ENCODE measurements at regions not wholly inside any gene's neighbourhood (a gene's known extent, or its start where the extent isn't known, plus 50 kb on each side); places are given as distances from the start of the nearest gene placed in this dataset.
"Not testable (repeated sequence)": the region's sequence is repeated elsewhere in the genome, so short reads cannot be mapped to it uniquely, and the experiment has no call there.

DNA sequence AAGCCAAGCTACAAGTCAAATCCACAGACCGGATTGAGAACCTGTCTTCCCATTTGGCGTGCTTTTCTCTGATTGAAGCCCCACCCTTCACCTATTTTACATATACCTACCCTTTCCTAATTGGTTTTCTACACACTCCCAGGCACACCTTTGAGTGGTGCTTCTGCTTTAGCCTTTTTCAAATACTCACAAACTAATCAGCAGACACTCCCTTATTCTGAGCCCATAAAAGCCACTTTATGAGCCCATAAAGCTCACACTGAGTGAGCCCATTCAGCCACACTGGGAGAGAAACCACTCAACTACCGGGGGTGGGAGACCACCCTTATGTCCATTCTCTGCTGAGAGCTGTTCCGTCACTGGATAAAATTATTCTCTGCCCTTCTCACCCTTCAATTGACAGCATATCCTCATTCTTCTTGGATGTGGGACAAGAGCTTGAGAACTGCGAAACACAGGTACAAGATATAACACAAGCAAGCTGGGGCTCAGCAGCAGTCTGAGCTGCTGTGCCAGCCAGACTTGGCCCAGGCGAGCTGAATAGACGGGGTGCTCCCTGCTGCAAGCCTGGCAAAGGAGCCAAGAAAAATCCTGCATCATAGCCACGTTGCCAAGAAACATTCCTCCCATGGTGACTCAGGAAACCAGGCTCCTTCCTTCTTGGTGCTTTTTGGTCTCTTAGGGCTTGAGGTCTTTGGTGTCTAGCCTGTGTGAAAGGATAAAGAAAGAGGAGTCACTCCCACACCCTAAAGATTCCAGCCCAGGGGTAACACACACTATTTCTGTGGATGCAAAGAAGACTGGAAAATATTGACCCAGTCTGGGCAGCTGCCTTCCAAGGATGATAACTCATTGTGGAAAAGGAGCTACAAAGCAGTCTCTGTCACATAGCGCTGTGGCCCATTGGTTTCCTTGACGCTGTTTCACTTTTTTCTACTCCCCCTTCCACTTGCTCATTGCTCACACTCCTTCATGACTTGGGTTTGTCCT lies 609.7 kb downstream of the MCTP2 start:
- DNase-seq (ENCODE audit: low read depth in 3 of 3, low spot score in 1 of 3) = no peak

DNA sequence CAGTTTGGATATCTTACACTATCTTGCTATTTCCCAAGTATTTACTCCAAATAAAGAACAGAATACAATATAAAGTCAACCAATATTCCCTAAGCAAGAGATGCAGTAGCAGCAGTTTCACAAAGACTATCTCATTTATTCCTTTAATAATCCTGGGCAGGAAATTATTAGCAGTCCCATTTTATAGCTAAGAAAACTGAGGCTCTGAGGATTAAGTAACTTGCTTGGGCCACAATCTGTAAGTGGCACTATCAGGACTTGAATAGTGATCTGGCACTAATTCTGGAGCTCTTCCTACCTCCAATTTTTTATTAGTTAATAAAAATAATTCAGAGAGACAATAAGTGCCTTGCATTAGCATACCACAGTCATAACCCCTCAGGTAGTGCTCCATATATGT lies 611.7 kb downstream of the MCTP2 start:
- no peak for DNase-seq (ENCODE audit: low read depth in 3 of 3, low spot score in 1 of 3)

DNA sequence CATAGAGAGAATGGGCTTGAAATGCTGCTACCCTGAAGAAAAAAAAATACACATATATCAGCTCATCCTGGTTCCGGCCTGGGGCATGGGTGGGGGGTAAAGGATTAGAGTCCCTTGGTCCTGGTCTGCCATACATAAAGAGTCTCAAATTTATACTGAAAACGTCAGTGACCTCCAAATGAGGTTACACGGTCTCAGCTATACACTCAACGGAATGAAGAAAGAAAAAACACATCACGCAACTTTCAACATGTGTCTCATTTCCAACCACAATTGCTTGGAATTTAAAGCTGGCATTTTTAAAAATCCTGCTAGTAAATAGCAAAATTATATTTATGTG lies 612.8 kb downstream of the MCTP2 start:
- DNase-seq (ENCODE audit: low read depth in 3 of 3, low spot score in 1 of 3) = no peak

DNA sequence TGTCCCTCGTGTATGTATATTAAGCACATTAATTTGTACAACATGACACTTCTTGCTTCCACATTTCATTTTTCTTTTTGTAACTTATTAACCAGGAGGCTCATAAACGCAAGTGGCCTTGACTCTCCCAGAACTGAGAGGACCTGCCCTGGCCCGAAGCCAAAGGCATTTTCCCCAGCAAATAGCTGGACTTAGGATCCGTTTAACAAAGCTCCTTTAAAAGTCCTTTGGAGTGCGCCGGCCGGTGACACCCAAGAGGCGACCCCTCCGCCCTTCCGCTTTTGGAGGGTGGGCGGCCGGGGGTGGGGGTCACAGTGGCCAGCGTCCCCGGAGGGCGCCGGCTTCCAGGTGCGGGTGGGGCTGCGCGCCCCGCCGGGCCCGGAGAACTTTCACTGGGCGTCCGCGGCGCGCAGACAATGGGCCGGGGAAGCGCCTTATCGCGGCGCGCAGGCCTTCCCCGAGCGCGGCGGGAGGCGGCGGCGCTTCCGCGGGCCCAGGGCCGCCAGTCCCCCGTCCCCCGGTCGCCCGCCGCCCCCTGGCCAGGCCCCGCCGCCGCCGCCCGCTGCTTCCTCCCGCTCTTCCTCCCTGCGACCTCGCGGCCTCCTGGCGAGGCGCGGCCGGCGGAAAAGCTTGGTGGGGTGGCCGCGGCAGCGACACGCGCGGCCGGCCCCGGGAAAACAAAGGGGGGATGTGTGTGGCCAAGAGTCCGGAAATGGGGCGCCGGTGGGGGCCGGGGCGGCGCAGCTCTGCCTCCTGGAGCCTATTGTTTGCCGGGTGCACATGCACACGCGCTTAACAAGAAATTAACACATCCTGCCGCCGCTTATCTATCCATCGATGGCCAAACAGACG lies 613.4 kb downstream of the MCTP2 start:
- no peak for DNase-seq (ENCODE audit: low read depth in 3 of 3, low spot score in 1 of 3)

DNA sequence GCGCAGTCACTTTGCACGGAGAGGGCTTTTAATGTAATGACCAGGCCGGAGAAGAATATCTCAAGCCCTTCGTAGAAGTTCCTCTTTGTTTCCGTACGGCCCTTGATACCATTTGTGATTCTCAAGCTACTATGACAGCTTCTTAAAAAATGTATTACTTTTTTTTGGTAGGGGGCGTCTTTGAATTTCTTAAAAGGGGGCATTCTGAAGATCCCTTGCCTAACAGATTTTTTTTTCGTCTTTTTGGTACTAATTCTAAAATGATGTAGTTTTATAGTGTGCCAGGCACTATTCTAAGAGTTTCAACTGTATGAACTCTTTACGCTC lies 614.0 kb downstream of the MCTP2 start:
- DNase-seq (ENCODE audit: low read depth in 3 of 3, low spot score in 1 of 3) = no peak

DNA sequence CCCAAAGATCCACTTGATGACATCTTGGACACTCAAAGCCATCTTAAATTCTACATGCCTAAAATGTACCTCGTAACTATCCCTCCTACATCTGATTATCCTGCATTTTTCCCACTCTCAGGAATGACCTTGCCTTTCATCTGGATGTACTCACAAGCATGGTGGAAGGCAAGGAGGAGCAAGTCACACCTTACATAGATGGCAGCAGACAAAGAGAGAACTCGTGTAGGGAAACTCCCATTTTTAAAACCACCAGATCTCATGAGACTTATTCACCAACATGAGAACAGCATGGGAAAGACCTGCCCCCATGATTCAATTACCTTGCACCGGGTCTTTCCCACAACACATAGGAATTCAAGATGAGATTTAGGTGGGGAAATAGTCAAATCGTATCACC lies 616.0 kb downstream of the MCTP2 start:
- DNase-seq (ENCODE audit: low read depth in 3 of 3, low spot score in 1 of 3) = no peak

DNA sequence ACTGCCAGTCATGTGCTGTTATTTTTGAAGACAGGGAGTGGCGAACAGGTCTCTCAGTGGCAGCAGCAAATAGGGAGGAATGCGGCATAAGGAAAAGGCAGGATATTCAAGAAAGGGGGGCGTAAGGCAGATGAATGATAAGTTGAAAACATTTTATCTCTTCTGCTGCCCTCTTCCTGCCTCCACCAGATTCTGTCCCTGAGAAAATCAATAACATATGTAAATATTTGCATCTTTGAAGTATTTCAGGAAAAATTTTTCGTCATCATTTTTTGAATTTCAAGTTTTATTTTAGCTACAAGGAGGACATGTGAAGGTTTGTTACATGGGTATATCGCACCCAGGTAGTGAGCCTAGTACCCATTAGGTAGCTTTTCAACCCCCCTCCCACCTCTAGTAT lies 616.7 kb downstream of the MCTP2 start:
- DNase-seq (ENCODE audit: low read depth in 3 of 3, low spot score in 1 of 3) = no peak

DNA sequence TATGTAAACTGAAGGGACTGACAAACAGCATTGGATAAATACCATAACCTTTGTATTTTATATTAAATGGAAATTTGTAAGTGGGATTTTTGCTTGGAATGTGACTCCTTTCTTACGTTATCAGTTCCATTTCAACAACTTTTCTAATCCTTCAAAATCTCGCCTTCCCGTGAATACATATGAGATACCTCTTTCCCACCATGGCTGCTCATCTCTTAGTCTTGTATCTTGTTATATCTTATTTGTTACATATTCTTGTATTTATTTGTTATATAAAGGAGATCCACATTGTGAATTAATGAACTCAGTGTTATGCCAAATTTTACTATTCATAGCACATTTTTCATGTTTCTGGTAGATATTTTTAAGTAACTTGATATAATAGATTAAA lies 623.7 kb downstream of the MCTP2 start:
- DNase-seq (ENCODE audit: low read depth in 3 of 3, low spot score in 1 of 3) = no peak

DNA sequence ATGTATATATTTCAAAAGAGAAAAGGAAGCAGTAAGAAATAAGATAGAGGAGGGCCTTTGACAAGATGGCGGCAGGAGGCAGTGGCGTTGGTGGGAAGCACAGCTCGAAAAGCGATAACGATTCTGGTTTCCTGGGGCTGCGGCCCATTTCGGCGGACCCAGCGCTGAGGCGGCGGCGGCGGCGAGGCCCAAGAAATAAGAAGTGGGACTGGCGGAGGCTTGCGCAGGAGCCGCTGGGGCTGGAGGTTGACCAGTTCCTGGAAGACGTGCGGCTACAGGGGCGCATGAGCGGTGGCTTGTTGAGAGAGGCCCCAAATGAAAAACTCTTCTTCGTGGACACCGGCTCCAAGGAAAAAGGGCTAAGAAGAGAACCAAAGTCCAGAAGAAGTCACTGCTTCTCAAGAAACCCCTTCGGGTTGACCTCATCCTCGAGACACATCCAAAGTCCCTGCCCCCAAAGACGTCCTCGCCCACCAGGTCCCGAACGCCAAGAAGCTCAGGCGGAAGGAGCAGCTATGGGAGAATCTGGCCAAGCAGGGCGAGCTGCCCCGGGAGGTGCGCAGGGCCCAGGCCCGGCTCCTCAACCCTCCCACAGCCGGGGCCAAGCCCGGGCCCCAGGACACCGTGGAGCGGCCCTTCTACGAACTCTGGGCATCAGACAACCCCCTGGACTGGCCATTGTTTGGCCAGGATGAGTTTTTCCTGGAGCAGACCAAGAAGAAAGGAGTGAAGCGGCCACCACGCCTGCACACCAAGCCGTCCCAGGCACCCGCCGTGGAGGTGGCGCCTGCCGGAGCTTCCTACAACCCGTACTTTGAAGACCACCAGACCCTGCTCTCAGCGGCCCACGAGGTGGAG lies 624.3 kb downstream of the MCTP2 start:
- DNase-seq (ENCODE audit: low read depth in 3 of 3, low spot score in 1 of 3) = no peak

DNA sequence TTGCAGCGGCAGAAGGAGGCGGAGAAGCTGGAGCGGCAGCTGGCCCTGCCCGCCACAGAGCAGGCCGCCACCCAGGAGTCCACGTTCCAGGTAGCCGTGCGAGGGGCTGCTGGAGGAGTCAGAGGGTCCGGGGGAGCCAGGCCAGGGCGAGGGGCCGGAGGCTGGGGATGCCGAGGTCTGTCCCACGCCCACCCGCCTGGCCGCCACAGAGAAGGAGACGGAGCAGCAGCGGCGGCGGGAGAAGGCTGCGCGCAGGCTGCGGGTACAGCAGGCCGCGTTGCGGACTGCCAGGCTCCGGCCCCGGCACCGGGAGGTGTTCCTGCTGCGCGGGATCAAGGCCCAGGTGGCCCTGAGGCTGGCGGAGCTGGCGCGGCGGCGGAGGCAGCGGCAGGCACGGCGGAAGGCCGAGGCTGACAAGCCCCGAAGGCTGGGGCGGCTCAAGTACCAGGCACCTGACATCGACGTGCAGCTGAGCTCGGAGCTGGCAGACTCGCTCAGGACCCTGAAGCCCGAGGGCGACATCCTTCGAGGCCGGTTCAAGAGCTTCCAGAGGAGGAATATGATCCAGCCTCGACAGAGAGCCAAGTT lies 625.0 kb downstream of the MCTP2 start:
- no peak for DNase-seq (ENCODE audit: low read depth in 3 of 3, low spot score in 1 of 3)

DNA sequence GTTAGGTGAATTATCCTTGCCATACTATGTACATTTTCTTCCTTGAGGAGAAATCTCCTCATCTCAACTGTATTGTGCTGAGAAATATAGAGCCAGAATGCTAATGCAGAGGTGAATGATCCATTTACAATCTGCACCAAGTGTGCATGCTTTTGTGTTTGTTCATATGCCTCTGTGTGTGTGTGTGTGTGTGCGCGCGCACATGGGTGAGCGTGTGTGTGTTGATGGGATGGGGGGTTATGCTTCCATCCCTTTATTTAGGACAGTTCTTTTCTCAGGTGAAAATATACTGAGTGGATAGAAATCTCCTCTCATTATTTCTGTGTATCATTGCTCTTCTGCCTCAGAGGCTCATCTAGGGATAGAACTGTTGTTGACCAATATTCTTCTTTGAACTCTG lies 626.1 kb downstream of the MCTP2 start:
- DNase-seq (ENCODE audit: low read depth in 3 of 3, low spot score in 1 of 3) = no peak

DNA sequence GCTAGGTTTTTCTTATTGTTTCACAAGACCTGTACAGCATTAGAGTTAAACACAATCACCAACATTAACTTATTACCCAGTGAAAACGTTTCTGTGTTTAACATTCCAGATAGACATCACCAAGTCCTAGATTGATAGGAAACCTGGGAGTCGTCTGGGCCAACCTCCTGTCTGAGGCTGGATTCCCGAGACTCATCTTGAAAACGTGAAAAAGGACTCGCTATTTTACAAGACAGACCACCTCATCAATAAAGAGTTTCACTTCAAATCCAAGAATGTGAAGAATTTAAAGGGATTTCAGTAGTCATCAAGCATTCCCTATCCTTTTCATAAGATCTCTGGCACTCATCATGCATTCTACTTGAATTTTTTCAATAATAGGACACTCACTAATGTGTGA lies 626.6 kb downstream of the MCTP2 start:
- DNase-seq (ENCODE audit: low read depth in 3 of 3, low spot score in 1 of 3) = no peak

DNA sequence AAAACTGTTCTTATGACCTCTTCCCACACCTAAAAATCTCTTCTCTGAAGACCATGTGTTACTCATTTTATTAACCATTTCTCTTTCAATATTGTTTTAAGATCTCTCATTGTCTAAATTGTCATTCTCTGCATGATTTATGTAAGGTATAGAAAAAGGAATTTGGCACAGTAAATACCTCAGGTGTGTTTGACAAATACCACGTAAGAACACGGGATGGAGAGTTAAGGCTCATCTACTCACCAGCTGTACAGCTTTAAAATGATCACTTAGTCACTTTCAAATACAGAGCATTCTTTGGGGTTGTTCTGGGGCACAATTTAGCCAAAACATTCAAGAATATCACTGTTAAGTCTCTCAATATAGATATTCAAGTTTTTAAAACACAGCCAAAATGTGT lies 627.1 kb downstream of the MCTP2 start:
- no peak for DNase-seq (ENCODE audit: low read depth in 3 of 3, low spot score in 1 of 3)

DNA sequence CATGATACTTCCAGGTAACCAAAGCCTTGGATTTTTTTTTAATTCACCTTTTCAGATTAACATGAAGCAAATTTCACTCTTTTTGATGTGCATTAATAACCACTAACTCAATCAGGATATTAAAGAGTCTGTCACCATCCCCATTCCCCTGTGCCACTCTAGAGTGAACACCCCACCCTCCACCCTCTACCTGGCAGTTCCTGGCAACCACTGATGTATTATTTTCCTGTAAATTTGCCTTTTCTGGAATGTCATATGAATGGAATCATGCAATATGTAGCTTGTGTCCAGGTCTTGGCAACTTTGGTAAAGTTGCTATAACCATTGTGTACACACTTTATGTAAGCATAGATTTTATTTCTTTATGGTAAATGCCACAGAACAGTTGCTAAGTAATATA lies 627.6 kb downstream of the MCTP2 start:
- no peak for DNase-seq (ENCODE audit: low read depth in 3 of 3, low spot score in 1 of 3)

DNA sequence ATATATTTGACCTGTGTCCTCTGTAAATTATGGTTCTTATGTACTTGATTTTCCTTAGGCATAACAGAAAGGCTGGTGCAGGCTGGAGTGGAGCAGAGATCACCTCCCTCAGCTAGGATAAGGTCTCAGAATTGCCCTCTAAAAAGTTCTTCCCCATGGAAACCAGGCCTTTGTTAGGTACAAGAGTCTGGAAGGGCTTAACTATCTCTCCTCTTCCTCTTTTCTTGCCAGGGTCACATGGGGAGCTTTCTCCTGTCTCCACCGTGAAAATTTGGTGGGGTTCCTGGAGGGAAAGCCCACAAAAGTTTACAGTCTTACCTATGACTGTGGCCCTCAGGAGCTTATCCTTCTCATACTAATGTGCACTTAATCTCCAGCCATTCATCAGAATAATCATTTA lies 633.2 kb downstream of the MCTP2 start:
- DNase-seq (ENCODE audit: low read depth in 3 of 3, low spot score in 1 of 3) = no peak

DNA sequence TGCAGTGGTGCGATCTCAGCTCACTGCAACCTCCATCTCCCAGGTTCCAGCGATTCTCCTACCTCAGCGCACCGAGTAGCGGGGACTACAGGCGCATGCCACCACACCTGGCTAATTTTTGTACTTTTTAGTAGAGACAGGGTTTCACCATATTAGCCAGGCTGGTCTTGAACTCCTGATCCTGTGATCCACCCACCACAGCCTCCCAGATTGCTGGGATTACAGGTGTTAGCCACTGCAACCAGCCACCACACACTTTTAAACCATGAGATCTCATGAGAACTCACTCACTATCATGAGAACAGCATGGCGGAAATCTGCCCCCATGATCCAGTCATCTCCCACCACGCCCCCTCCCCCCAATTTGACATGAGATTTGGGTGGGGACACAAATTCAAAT lies 636.9 kb downstream of the MCTP2 start:
- not testable (repeated sequence) for DNase-seq (ENCODE audit: low read depth in 3 of 3, low spot score in 1 of 3)

DNA sequence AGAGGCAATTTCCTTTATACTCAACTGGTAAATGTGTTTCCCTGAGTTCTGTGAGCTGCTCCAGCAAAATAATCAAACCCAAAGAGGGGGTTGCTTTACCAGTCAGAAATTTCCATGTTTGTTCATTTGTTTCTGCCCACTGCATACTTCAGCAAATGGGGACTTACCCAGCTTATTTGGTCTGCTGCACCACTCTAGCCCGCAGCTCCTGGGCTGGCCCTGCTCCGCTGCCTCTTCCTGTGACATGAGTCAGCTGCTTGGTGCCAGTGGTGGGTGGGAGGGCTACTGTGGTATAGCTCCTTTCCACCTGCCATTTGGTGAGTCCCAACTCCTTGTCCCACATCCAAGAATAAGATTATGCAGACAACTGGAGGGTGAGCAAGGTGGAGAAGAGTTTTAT lies 644.2 kb downstream of the MCTP2 start:
- no peak for DNase-seq (ENCODE audit: low read depth in 3 of 3, low spot score in 1 of 3)

DNA sequence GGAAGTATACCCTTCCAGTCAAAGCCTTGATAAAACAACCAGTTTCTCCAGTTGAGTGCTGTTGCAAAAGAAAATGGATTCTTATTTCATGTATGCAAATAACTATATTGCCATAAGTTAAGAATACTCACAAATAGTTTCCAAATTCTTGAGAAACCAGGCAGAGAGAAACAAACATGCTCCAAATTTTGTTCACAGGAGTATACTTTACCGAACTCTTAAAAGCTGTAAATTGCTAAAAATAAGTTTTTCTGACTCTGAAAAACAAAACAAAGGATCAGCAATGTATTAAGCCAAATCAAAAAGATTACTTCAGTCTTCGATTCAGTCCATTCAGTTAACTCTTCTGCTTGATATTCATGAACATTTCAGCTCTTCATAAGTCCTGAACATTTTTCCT lies 646.5 kb downstream of the MCTP2 start:
- no peak for DNase-seq (ENCODE audit: low read depth in 3 of 3, low spot score in 1 of 3)

DNA sequence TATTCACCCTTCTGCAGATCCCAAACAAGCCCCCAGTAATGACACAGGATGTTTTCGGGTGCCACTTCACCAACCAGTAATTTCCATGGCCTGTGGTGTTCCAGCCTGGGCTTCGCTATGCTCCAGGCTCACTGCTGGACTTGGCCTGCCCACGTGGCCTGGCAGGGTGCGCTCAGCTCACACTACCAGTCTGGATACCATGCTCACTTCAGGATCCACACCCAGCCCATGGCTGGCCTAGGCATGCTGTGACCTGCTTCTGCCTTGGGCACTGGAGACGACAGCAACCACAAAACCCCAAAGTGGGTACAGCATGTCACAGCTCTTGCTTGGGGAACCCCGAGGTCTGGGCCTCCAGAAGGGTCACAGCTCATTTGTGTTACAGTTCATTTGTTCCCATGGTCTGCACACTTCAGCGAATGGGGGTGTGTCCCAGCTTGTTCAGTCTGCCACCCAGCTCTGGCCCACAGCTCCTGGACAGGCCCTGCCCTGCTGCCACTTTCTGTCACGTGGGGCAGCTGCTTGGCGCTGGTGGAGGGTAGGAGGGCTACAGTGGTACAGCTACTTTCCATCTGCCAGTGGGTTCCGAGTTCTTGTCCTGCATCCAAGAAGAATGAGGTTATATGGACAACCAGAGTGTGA lies 650.8 kb downstream of the MCTP2 start:
- no peak for DNase-seq (ENCODE audit: low read depth in 3 of 3, low spot score in 1 of 3)

DNA sequence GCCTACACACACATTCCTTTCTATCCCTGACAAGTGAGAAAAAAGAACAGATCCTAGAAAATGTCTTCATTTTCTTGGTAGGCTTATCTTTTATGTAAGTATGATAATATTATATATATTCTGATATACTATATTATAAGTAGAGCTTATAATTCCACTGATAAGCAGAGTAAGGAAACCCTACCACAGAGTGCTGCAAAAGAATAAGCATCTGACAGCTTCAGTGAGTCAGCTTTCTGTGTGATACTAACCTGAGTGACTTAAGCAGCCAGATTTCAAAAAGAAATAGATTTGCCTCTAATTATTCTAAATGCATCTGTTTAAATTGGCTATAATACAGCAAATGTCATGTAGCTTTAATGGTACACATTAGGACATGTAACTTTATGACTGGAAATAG lies 656.0 kb downstream of the MCTP2 start:
- DNase-seq (ENCODE audit: low read depth in 3 of 3, low spot score in 1 of 3) = no peak

DNA sequence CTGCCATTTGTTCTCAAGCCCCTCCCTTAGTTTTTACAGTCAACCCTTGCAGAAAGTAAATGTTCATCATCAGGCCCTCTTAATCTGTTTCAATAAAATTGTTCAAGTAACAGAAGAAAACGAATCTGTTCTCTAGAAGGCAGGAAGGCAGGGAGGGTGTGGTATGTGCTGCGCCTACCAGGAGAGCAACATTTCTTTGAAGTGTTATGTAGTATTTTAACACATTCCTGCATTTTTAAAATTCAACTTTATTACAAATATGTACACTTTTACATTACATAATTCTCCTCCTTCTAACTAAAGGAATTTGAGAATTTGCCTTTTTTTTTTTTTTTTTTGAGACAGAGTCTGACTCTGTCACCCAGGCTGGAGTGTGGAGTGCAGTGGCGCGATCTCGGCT lies 657.8 kb downstream of the MCTP2 start:
- DNase-seq (ENCODE audit: low read depth in 3 of 3, low spot score in 1 of 3) = no peak

All from stimulated activated CD4-positive, alpha-beta T cell treated with anti-CD3 and anti-CD28 coated beads, TNF-alpha, amount 100 ng/mL, for 1 hour (primary cell).